Lower lobe of right lung (tissue), 2 donors: ENCODE measurements at regions not wholly inside any gene's neighbourhood (a gene's known extent, or its start where the extent isn't known, plus 50 kb on each side); places are given as distances from the start of the nearest gene placed in this dataset.

Experiments used
- ATAC-seq, 2 donors: fragments of 200-7000 bp; cut with Tn5 transposase; one replicate each; pipeline ENCODE4 v1.9.1; 2020 to 2022; ENCODE audit warnings: mild to moderate bottlenecking in 2 of 2, moderate library complexity in 2 of 2
- DNase-seq: peaks from one replicate; pipeline ENCODE4 v3.0.0-alpha.2; 2020
- H3K27ac ChIP-seq: fragments of 200-600 bp; one replicate; pipeline ENCODE4 v1.8.0; 2022
- H3K27me3 ChIP-seq: fragments of 200-600 bp; one replicate; pipeline ENCODE4 v1.8.0; 2022; ENCODE audit warnings: low read depth
- H3K36me3 ChIP-seq: fragments of 200-600 bp; one replicate; pipeline ENCODE4 v1.8.0; 2022; ENCODE audit warnings: mild to moderate bottlenecking
- H3K4me1 ChIP-seq: fragments of 200-600 bp; one replicate; pipeline ENCODE4 v1.8.0; 2022
- H3K4me3 ChIP-seq: fragments of 200-600 bp; one replicate; pipeline ENCODE4 v1.8.0; 2022; ENCODE audit warnings: mild to moderate bottlenecking
- H3K9me3 ChIP-seq: fragments of 200-600 bp; one replicate; pipeline ENCODE4 v1.8.0; 2022
- CTCF ChIP-seq: fragments of 200-600 bp; IDR thresholded peaks from one replicate; pipeline ENCODE4 v1.8.0; 2022; ENCODE audit warnings: antibody characterized with exemption, mild to moderate bottlenecking
- intact Hi-C: fragments of 100-400 bp; cut with DNase I; formaldehyde crosslinking; loops from one replicate; pipeline ENCODE4 v1.11.0; 2022
- donor health status: DM: no; HTN: yes; CAD: no; lungs with severe emphysema.

DNA sequence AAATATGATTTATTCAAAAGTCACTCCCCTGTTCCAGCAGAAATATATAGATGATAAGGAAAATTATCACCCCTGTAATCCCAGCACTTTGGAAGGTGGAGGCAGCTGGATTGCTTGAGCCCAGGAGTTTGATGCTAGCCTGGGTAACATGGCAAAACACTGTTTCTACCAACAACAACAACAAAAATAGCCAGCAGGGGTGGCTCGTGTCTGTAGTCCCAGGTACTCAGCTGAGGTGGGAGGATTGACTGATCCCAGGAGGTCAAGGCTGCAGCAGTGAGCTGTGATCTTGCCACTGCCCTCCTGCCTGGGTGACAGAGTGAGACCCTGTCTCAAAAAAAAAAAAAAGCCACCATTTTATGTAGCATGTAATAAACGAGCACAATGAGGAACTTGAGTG, 1546.5 kb downstream of the NCAM2 start:
- H3K27ac ChIP-seq: no peak overlapping the region
- H3K4me3 ChIP-seq: no peak overlapping the region
- H3K27me3 ChIP-seq: no peaks in the 10 kb centered on the region
- peaks cover under 1% of the 10 kb centered on the region for H3K9me3 ChIP-seq
- H3K36me3 ChIP-seq: no peaks in the 10 kb centered on the region
- H3K4me1 ChIP-seq: no peaks in the 10 kb centered on the region
- intact Hi-C loops: no loop called here
- DNase-seq (no peak), ATAC-seq (no peak)
- TF ChIP-seq CTCF: no peak

DNA sequence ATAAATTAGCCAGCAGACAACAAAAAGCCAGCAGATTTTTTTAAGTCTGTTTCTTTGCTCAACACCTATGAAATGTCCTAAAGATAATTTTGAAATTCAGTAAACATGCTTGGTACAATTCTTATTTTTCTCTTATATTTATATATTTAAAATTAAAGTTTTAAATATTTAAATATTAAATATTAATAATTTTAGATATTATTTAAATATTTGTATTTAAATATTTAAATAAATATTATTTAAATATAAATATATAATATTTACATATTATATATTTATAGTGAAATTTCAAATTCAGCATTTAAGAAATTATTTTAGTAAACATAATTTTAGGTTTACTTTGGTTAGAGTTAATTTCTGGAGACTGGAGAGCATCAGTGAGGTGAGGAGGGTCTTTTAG, 1554.2 kb downstream of the NCAM2 start:
- no peak for TF ChIP-seq CTCF
- Histone ChIP-seq H3K36me3 (no peaks in the 10 kb centered on the region), H3K4me1 (no peaks in the 10 kb centered on the region), H3K27ac (no peak overlapping the region), H3K9me3 (no peaks in the 10 kb centered on the region), H3K27me3 (no peaks in the 10 kb centered on the region), H3K4me3 (no peak overlapping the region)
- intact Hi-C loops: no loop called here
- no peak for ATAC-seq
- no peak for DNase-seq

GRCh38 chr21:22554690-22555316, 1556.6 kb downstream of the NCAM2 start:
- Histone ChIP-seq H3K4me1 (no peaks in the 10 kb centered on the region), H3K36me3 (no peaks in the 10 kb centered on the region), H3K27ac (no peak overlapping the region), H3K4me3 (no peak overlapping the region), H3K9me3 (no peaks in the 10 kb centered on the region), H3K27me3 (no peaks in the 10 kb centered on the region)
- no peak for DNase-seq
- ATAC-seq: no peak
- intact Hi-C loops: no loop called here
- no peak for TF ChIP-seq CTCF

GRCh38 chr21:22556829-22557228, 1558.6 kb downstream of the NCAM2 start:
- Histone ChIP-seq H3K27me3 (no peaks in the 10 kb centered on the region), H3K36me3 (no peaks in the 10 kb centered on the region), H3K27ac (no peak overlapping the region), H3K4me1 (no peaks in the 10 kb centered on the region), H3K9me3 (no peaks in the 10 kb centered on the region), H3K4me3 (no peak overlapping the region)
- DNase-seq (no peak), ATAC-seq (no peak)
- intact Hi-C loops: no loop called here
- no peak for TF ChIP-seq CTCF

GRCh38 chr21:22561946-22562345, 1563.7 kb downstream of the NCAM2 start:
- peak in 1 of 2 donors; percentile 9 for ATAC-seq
- no peak for TF ChIP-seq CTCF
- Histone ChIP-seq H3K27ac (no peak overlapping the region), H3K4me1 (no peaks in the 10 kb centered on the region), H3K36me3 (no peaks in the 10 kb centered on the region), H3K4me3 (no peak overlapping the region), H3K9me3 (no peaks in the 10 kb centered on the region), H3K27me3 (no peaks in the 10 kb centered on the region)
- intact Hi-C loops: no loop called here
- DNase-seq: no peak
